Stimulated activated CD4-positive, alpha-beta T cell treated with anti-CD3 and anti-CD28 coated beads, Interleukin-2, amount 100 ng/mL, for 24 hours (primary cell): ENCODE measurements at regions not wholly inside any gene's neighbourhood (a gene's known extent, or its start where the extent isn't known, plus 50 kb on each side); places are given as distances from the start of the nearest gene placed in this dataset.

ENCODE experiments used
- DNase-seq, 2 donors: peaks; one replicate each; pipeline ENCODE4 v3.0.0-alpha.2; 2020

DNA sequence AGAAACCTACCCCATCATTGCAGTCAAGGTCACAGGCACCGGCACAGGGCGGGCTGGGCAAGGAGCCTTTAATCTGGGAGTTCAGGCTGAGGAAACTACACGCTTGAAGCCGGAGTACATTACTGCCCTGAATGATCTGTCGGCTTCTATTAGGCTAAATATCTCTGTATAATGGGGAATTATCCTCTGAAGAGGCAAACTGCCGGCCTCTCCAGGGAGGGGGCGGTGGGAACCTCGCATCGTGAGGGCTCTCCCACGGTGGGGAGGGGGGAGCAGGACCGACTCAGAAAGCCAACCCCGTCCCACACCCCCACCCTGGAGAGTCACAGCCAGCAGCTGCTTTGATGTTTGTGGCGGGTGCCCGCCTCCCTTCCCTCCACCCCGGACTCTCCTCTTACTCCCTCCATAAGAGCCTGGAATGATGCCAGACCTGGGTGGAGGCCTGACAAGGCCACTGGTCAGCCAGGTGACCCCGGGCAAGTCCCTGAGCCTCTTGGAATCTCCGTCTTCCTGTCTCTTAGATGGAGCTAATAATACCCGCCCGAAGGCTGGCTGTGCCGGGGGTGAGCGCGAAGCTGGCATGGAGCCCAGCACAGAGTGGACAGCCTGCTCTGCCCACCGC, 63.4 kb upstream of the LINGO1 start:
- no peak for DNase-seq

DNA sequence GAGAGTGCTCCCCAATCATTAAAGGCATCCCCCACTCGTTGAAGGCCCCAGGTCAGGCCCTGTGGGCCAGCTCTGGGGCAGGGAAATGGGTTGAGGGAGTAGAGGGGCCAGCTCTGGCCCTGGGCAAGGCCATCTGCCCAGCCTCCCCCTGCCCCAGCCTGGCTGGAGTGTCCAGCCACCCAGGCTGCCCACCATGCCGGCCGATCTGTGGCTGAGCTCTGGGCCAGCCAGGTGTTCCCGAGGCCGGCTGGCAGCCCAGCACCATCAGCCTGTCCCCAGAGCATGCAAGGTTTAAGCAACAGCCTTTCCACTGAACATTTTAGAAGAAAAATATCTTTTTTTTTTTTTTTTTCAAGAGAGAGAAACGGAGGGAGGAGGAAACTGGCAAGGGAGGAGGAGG, 62.8 kb upstream of the LINGO1 start:
- no peak for DNase-seq

DNA sequence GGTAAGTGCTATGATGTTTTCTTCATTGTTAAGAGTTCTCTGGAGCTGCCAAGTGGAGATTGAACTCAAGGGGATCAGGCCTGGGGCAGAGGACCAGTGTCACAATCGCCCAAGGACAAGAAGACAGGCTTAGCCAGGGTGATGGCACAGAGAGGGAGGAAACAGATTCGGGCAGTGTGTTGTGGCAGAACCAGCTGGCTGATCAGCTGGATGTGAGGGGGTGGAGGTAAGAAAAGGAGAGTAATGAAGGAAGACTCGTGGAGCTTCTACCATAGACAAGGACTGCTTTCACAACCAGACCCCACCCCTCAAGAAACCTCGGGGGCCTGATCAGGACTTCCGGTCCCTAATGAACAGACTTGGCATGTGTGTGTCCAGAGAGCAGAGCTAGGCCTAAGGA, 60.9 kb upstream of the LINGO1 start:
- no peak for DNase-seq

DNA sequence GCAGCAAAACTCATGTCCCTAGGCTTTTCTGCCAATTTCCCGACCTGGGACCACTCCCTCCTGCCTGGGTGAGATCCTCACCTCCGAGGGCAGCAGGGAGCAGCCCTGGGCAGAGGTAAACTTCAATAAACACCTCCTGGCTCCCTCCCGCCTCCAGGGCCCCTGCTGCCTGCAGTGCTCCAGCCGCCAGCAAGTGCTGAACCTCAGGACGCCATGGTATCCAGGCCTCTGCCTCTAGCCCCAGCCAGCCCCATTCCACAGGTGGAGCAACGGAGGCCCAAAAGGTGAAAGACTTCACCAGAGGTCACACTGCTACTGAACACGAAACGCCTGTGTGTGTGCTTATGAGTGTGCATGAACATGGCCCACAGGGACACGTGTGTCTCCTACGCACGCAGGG, 59.9 kb upstream of the LINGO1 start:
- no peak for DNase-seq

DNA sequence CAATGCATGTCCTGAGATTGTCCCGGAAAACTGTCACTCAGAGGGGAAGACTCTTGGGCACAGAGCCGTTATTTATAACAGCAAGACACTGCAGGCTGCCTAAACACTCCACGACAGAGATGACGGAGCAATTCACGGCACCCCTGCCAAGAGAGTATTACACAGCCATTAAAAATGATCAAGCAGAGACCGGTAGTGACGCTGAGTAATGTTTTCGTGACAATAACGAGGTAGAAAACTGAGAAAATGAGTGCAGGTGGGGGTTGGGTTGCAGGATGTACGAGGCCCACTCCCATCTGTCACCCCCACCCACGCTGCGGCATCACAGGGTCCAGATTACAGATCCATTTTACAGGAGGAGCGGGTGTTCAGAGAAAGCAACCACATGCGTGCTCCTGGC, 58.9 kb upstream of the LINGO1 start:
- no peak for DNase-seq

DNA sequence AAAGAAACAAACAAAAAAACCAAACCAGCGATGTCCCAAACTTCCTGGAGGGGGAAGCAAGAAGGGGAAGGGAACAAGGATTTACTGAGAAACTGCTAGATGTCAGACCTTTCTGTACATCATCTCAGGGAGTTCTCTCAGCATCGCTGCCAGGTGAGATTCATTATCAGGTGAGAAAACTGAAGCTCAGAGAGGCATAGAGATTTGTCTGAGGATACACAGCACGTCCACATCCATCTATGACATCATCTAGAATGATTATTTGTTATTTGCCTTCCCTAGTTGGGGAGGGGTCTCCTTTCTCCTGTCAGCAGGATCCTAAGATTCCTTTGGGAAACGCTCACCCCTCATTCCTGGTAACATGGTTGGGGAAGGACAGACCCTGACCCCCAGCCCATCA, 57.1 kb upstream of the LINGO1 start:
- no peak for DNase-seq

DNA sequence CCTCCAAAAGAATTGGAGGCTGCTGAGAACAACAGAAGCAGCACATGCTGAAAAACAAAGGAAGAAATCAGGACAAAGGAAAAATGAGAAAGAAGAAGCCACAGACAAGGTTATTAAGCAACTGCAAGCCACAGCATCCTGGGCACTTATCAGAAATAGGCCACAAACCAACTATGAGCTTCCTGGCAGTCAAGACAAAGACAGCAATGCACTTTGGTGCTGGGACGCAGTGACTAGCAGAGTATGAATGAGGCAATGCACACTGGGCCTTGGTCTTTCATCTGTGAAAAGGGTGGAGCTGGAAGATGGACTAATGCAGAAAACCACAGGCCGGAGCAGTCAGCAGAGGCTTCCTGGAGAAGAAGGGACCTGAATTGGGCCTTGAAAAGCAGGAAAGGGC, 56.0 kb upstream of the LINGO1 start:
- DNase-seq = no peak

DNA sequence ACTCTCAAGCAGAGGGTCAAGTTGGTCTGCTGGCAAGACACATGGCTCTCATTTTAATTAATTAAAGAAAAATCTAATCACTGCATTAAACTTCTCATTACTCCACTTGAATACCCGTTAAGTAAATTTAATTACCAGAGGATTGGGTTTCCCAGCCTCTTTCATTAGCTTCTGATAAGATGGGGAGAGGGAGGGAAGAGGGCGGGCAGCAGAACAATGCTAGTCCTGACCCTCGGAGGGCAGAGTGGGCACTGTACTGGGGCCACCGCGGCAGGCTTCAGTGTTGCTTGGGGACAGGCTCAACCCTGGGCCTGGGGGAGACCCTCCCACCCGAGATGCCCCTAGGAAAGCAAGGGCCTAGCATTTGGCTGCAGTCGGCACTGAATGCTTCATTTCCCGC, 55.6 kb upstream of the LINGO1 start:
- no peak for DNase-seq

DNA sequence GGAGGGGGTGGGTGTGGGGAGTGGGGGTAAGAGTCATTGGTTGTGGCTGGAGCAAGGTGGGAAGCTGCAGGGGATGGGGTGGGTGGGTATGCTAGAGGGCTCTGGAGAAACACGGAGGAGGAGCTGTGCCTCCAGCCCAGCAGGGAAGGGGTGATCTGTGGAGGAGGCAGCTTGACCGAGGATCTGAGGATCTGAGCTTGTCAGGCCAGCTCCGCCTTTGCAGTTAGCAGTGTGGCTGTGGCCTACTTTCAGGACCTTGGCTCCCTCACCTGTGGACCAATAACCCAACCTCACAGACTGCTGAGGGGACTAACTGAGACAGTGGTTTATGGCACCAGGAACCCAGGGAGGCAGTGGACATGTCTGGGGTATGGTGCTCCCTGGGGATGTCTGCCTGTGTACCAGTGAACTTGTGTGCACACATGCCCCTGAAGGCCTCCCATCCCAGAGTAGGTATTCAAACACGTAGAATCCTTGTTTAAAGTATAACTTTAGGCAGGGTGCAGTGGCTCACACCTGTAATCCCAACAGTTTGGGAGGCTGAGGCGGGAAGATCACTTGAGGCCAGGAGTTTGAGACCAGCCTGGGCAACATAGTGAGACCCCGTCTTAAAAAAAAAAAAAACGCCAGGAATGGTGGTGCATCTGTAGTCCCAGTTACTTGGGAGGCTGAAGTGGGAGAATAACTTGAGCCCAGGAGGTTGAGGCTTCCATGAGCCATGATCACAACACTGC, 52.5 kb upstream of the LINGO1 start:
- DNase-seq = no peak

DNA sequence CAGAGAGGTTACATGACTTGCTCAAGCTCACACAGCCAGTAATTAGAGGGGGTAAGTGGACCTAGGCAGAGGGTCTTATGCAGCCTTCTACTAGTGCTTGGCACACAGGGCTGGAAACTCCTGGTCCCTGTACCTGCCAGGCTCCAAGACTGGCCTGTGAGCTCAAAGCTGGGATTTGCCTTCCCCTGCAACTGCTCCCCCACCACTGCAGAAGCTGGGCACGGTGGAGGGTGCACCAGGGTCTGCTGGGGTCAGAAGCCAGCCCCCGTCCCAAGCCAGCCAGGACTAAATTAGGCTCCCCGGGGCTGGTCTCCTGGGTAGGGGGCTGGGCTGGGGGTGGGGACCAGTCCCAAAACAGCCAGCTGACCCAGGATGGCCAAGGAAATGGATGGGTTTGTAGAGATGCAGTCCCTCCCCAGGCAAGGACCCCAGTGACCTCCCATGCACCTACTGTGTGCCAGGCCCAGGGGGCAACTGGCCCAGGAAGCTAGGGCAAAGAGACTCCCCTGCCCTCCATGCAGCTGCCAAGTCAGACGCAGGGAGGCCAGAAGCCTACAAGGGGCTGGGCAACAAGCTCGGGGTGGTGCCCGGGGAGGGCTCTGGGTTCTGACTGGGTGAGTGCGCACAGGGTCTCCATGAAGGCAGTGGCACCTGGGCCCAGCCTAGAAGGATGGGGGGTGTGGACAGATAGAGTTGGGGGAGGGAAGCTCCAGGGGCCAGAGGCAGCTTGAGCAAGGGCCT, 51.8 kb upstream of the LINGO1 start:
- no peak for DNase-seq

DNA sequence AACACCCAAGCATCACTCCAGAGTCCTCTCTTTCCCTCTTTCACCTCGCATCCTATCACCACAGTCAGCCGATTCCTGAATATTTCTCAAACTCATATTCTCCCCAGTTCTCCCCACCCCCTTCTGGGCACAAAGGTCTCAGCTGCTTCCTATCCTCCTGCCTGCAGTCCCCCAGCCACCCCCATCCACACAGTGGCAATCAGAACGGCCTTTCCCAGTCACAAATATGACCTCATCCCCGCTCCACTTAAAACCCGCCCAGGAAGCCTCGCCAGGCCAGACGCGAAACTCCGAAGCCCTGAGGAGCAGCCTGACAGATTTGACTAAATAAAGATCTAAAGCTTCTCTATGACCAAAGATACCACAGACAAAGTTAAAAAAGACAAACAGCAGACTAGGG, 49.9 kb upstream of the LINGO1 start:
- DNase-seq = no peak
